SHP77 treated with DMSO at 0.1 percent for 48 hours (cell line): ENCODE measurements at regions not wholly inside any gene's neighbourhood (a gene's known extent, or its start where the extent isn't known, plus 50 kb on each side); places are given as distances from the start of the nearest gene placed in this dataset.

Experiments
- DNase-seq: peaks from one replicate; lab custom pipeline; 2025; lab: John Stamatoyannopoulos, UW

GRCh38 chr18:30527226-30527625 is 515.3 kb downstream of the DSC3 start:
- no peak for DNase-seq

- no peak for DNase-seq
These were observed 520.1 kb downstream of the DSC3 start for GRCh38 chr18:30522288-30522929.

- DNase-seq, result no peak
These were observed 528.5 kb downstream of the DSC3 start for GRCh38 chr18:30514059-30514458.

- DNase-seq, result no peak
These were observed 529.7 kb downstream of the DSC3 start for GRCh38 chr18:30512872-30513271.

GRCh38 chr18:30510882-30511281 is 531.7 kb downstream of the DSC3 start:
- DNase-seq, result no peak

GRCh38 chr18:30501594-30501993 is 540.9 kb downstream of the DSC3 start:
- no peak for DNase-seq

GRCh38 chr18:30500240-30500945 is 542.1 kb downstream of the DSC3 start:
- DNase-seq, result no peak

GRCh38 chr18:30499721-30500120 is 542.8 kb downstream of the DSC3 start:
- DNase-seq, result no peak

- no peak for DNase-seq
These were observed 549.9 kb downstream of the DSC3 start for GRCh38 chr18:30492552-30493129.

- no peak for DNase-seq
These were observed 550.6 kb downstream of the DSC3 start for GRCh38 chr18:30491815-30492551.

- no peak for DNase-seq
These were observed 552.5 kb downstream of the DSC3 start for GRCh38 chr18:30489890-30490643.

GRCh38 chr18:30487962-30488361 is 554.6 kb downstream of the DSC3 start:
- DNase-seq, result no peak

- DNase-seq, result no peak
These were observed 555.7 kb downstream of the DSC3 start for GRCh38 chr18:30486856-30487255.

- DNase-seq, result no peak
These were observed 557.5 kb downstream of the DSC3 start for GRCh38 chr18:30485078-30485477.

- DNase-seq, result no peak
These were observed 560.7 kb downstream of the DSC3 start for GRCh38 chr18:30481871-30482270.

- no peak for DNase-seq
These were observed 573.5 kb downstream of the DSC3 start for GRCh38 chr18:30469091-30469490.

GRCh38 chr18:30465096-30465495 is 577.4 kb downstream of the DSC3 start:
- DNase-seq, result no peak

- no peak for DNase-seq
These were observed 585.4 kb downstream of the DSC3 start for GRCh38 chr18:30457156-30457555.

- no peak for DNase-seq
These were observed 586.8 kb downstream of the DSC3 start for GRCh38 chr18:30455741-30456140.

- no peak for DNase-seq
These were observed 587.6 kb downstream of the DSC3 start for GRCh38 chr18:30454920-30455319.

GRCh38 chr18:30451981-30452380 is 590.6 kb downstream of the DSC3 start:
- no peak for DNase-seq

GRCh38 chr18:30450927-30451326 is 591.6 kb downstream of the DSC3 start:
- DNase-seq, result no peak
